GM19372 (cell line): ENCODE measurements at regions not wholly inside any gene's neighbourhood (a gene's known extent, or its start where the extent isn't known, plus 50 kb on each side); places are given as distances from the start of the nearest gene placed in this dataset.

Experiments used
- ATAC-seq: cut with Tn5 transposase; IDR thresholded peaks from one replicate; pipeline ENCODE4 v1.9.1; 2021; ENCODE audit warnings: mild to moderate bottlenecking, low read depth, moderate library complexity; ENCODE audit not compliant: unreplicated experiment

- no peak for ATAC-seq
Measured at GRCh38 chr7:47666164-47666862, 84.4 kb upstream of the TNS3 start.

GRCh38 chr7:47664650-47665195 lies 82.8 kb upstream of the TNS3 start:
- no peak for ATAC-seq

- no peak for ATAC-seq
Measured at GRCh38 chr7:47663851-47664250, 81.9 kb upstream of the TNS3 start.

- ATAC-seq = no peak
Measured at GRCh38 chr7:47663213-47663612, 81.3 kb upstream of the TNS3 start.

- peak; percentile 71 for ATAC-seq
Measured at GRCh38 chr7:47661051-47661714, 79.3 kb upstream of the TNS3 start.

GRCh38 chr7:47659664-47660462 lies 78.0 kb upstream of the TNS3 start:
- ATAC-seq = no peak

GRCh38 chr7:47658886-47659635 lies 77.2 kb upstream of the TNS3 start:
- ATAC-seq = no peak

GRCh38 chr7:47657126-47657525 lies 75.2 kb upstream of the TNS3 start:
- no peak for ATAC-seq

- no peak for ATAC-seq
Measured at GRCh38 chr7:47654672-47655298, 72.9 kb upstream of the TNS3 start.

- ATAC-seq = no peak
Measured at GRCh38 chr7:47653550-47654411, 71.9 kb upstream of the TNS3 start.

- no peak for ATAC-seq
Measured at GRCh38 chr7:47652591-47652990, 70.7 kb upstream of the TNS3 start.

- ATAC-seq = no peak
Measured at GRCh38 chr7:47651355-47652317, 69.7 kb upstream of the TNS3 start.

- ATAC-seq = no peak
Measured at GRCh38 chr7:47649919-47650318, 68.0 kb upstream of the TNS3 start.

- ATAC-seq = no peak
Measured at GRCh38 chr7:47648275-47648925, 66.5 kb upstream of the TNS3 start.

GRCh38 chr7:47647918-47648250 lies 66.0 kb upstream of the TNS3 start:
- ATAC-seq = no peak

GRCh38 chr7:47647181-47647917 lies 65.4 kb upstream of the TNS3 start:
- no peak for ATAC-seq
